Cardiac fibroblast (primary cell): ENCODE measurements at regions not wholly inside any gene's neighbourhood (a gene's known extent, or its start where the extent isn't known, plus 50 kb on each side); places are given as distances from the start of the nearest gene placed in this dataset.
"Not testable (repeated sequence)": the region's sequence is repeated elsewhere in the genome, so short reads cannot be mapped to it uniquely, and the experiment has no call there.

Experiments used
- DNase-seq, 2 donors: peaks; one replicate each; pipeline versions ENCODE4 v3.0.0 to v3.0.0-alpha.2; 2010; ENCODE audit warnings: low read depth in 2 of 2
- H3K4me3 ChIP-seq, 2 donors: replicated peaks in 1 of 2; 1 replicate in 1 of 2; 2 replicates in 1 of 2; pipeline ENCODE4 v1.5.1; 2011; ENCODE audit warnings: low read depth in 2 of 2, low read length in 2 of 2, mild to moderate bottlenecking in 2 of 2, moderate library complexity in 1 of 2
- TF ChIP-seq, protein P1 (sequence below): IDR thresholded peaks from one replicate; pipeline ENCODE4 v1.5.1; 2011; ENCODE audit warnings: low read depth, mild to moderate bottlenecking, low read length, inconsistent platforms

DNA sequence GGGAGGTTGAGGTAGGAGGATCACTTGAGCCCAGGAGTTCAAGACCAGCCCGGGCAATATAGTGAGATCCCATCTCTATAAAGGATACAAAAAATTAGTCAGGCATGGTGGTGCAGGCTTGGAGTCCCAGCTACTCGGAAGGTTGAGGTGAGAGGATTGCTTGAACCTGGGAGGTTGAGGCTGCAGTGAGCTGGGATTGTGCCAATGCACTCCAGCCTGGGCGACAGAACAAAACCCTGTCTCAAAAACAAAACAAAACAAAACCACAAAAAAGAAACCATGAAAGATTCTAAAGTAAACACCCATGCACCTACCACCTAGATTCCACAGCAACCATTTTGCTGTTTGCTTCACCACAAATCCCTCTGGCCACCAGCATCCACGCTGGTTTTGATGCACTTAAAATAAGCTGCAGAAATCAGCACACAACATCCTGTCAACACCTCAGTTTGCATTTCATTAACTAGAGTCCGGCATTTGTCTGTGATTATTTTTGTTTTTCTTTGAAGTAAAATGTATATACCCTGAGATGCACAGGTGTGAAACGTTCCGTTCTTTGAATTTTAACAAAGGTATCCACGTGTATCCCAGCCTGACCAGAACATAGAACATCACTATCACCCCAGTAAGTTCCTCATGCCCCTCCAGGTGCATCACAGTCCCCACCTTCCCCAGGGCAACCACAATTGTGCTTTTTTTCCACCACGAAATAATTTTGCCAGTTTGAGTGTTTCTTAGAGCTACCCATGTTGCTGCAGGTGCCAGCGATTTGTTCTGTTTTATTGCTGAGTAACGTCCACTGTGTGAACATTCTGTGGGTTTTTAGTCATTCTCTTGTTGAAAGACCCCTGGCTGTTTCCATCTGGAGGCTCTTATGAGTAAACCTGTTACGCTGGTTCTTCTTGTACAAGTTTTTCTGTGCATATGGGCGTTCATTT lies 191.5 kb downstream of the SEC14L1 start:
- TF ChIP-seq, protein P1, sequence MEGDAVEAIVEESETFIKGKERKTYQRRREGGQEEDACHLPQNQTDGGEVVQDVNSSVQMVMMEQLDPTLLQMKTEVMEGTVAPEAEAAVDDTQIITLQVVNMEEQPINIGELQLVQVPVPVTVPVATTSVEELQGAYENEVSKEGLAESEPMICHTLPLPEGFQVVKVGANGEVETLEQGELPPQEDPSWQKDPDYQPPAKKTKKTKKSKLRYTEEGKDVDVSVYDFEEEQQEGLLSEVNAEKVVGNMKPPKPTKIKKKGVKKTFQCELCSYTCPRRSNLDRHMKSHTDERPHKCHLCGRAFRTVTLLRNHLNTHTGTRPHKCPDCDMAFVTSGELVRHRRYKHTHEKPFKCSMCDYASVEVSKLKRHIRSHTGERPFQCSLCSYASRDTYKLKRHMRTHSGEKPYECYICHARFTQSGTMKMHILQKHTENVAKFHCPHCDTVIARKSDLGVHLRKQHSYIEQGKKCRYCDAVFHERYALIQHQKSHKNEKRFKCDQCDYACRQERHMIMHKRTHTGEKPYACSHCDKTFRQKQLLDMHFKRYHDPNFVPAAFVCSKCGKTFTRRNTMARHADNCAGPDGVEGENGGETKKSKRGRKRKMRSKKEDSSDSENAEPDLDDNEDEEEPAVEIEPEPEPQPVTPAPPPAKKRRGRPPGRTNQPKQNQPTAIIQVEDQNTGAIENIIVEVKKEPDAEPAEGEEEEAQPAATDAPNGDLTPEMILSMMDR: no peak
- DNase-seq: peak in 1 of 2 donors; percentile 34
- no peak overlapping the region for H3K4me3 ChIP-seq

GRCh38 chr17:77332981-77333685 lies 192.4 kb downstream of the SEC14L1 start:
- H3K4me3 ChIP-seq: no peak overlapping the region
- peak; percentile 72 to 88 for DNase-seq
- TF ChIP-seq, protein P1: no peak

DNA sequence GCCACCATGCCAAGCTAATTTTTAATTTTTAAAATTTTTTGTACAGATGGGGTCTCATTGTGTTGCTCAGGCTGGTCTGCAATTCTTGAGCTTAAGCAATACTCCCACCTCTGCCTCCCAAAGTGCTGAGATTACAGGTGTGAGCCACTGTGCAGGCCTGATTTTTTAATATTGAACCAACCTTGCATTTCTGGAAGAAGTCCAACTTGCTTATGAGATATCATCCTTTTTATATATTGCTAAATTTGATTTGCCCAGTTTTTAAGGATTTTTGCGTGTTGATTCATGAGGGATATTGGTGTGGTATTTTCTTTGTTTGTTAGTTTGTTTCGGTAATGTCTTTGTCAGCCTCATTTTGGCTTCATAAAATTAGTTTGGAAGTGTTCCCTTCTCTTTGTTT lies 196.4 kb downstream of the SEC14L1 start:
- H3K4me3 ChIP-seq: no peak overlapping the region
- DNase-seq: no peak
- TF ChIP-seq, protein P1: no peak

GRCh38 chr17:77341069-77341541 lies 200.3 kb downstream of the SEC14L1 start:
- DNase-seq: no peak
- no peak overlapping the region for H3K4me3 ChIP-seq
- TF ChIP-seq, protein P1: no peak

GRCh38 chr17:77342656-77342990 lies 201.9 kb downstream of the SEC14L1 start:
- not testable (repeated sequence) for H3K4me3 ChIP-seq, DNase-seq

DNA sequence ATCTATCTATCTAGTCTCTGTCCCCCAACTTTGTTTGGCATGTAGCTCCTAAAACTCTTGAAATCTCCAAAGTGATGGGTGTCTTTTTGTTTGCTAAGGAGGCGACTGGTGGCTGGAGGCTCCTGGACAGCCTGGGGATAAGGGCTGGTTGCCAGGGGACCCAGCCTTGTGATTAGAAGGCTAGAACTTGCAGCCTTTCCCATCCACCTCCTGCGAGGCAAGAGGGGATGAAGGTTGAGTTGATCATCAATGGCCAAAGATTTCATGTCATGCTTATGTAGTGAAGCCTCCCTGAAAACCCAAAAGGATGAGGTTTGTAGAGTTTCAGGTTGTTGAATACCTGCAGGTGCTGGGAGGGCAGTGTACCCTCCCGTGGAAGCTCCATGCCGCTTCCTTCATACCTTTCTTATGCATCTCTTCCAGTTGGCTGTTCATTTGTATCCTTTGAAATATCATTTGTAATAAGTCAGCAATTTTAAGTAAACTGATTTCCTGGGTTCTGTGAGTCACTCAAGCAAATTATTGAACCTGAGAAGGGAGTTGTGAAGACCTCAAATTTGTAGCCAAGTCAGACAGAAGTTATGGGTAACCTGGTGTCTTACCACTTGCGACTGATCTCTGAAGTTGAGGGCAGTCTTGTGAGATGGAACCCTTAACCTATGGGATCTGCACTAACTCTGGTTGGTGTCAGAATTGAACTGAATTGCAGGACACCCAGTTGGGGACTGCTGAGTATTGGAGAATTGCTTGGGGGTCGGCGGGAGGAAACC lies 202.4 kb downstream of the SEC14L1 start:
- DNase-seq: no peak
- TF ChIP-seq, protein P1: no peak
- H3K4me3 ChIP-seq: no peak overlapping the region
